B cell (primary cell): ENCODE measurements at regions not wholly inside any gene's neighbourhood (a gene's known extent, or its start where the extent isn't known, plus 50 kb on each side); places are given as distances from the start of the nearest gene placed in this dataset.

Experiments
- ATAC-seq: fragments of 200-7000 bp; cut with Tn5 transposase; one replicate; pipeline ENCODE4 v1.10.0; 2021; ENCODE audit warnings: low read depth, mild to moderate bottlenecking, moderate number of reproducible peaks, moderate library complexity
- CTCF ChIA-PET: fragments of 350-600 bp; sonication (Branson Sonifier 250); formaldehyde crosslinking; loops from one replicate; lab custom pipeline; 2021; ENCODE audit warnings: antibody characterized with exemption, inconsistent platforms; lab: Charles Lee
- POLR2A ChIA-PET: fragments of 350-600 bp; sonication (Branson Sonifier 250); formaldehyde crosslinking; loops from one replicate; lab custom pipeline; 2021; ENCODE audit warnings: antibody characterized with exemption; lab: Charles Lee
- DNase-seq: peaks from one replicate; pipeline ENCODE4 v3.0.0; 2013
- H2AFZ ChIP-seq: 2 replicates; pipeline ENCODE4 v1.6.1; 2012; ENCODE audit warnings: mild to moderate bottlenecking, low read depth, low read length; ENCODE audit not compliant: insufficient read depth, poor library complexity, severe bottlenecking
- H3K27ac ChIP-seq, 2 donors: 1 replicate in 1 of 2; 2 replicates in 1 of 2; pipeline ENCODE4 v1.5.1; 2012 to 2013; ENCODE audit warnings: low read length in 2 of 2, mild to moderate bottlenecking in 2 of 2, moderate library complexity in 1 of 2
- H3K27me3 ChIP-seq, 4 experiments: fragments of 200-600 bp in 1 of 4; sonication (generic) in 1 of 4; replicated peaks in 1 of 4; 1 replicate in 2 of 4; 2 replicates in 2 of 4; pipeline versions ENCODE4 v1.6.1 to v1.7.0; 2013 to 2016; ENCODE audit warnings: low read length in 3 of 4, mild to moderate bottlenecking in 2 of 4, mixed read lengths in 1 of 4, moderate library complexity in 1 of 4; ENCODE audit not compliant: insufficient read depth in 4 of 4, control insufficient read depth in 3 of 4; ENCODE audit errors: control extremely low read depth in 1 of 4
- H3K36me3 ChIP-seq, 2 experiments: replicated peaks in 1 of 2; 1 replicate in 1 of 2; 2 replicates in 1 of 2; pipeline versions ENCODE4 v1.6.1 to v1.7.1; 2013; ENCODE audit warnings: low read length in 1 of 2; ENCODE audit not compliant: insufficient read depth in 2 of 2, control insufficient read depth in 1 of 2; ENCODE audit errors: control extremely low read depth in 1 of 2, extremely low read depth in 1 of 2
- H3K4me1 ChIP-seq, 2 donors: fragments of 200-600 bp in 1 of 2; sonication (generic) in 1 of 2; 1 replicate in 1 of 2; 2 replicates in 1 of 2; pipeline versions ENCODE4 v1.5.1 to v1.6.1; 2013 to 2017; ENCODE audit warnings: low read length in 2 of 2; ENCODE audit not compliant: control insufficient read depth in 2 of 2, insufficient read depth in 2 of 2
- H3K4me2 ChIP-seq: replicated peaks from 2 replicates; pipeline ENCODE3; 2012; ENCODE audit warnings: mild to moderate bottlenecking, low read depth, low read length; ENCODE audit not compliant: poor library complexity, severe bottlenecking
- H3K4me3 ChIP-seq, 5 experiments: fragments of 200-600 bp in 1 of 5; sonication (generic) in 1 of 5; 1 replicate in 3 of 5; 2 replicates in 2 of 5; pipeline versions ENCODE4 v1.5.1 to v1.7.0; 2011 to 2016; ENCODE audit warnings: low read length in 4 of 5, mild to moderate bottlenecking in 4 of 5, low read depth in 2 of 5, control low read depth in 1 of 5, moderate library complexity in 1 of 5; ENCODE audit not compliant: insufficient read depth in 1 of 5; ENCODE audit errors: control extremely low read depth in 1 of 5, extremely low read depth in 1 of 5
- H3K79me2 ChIP-seq: fragments of 200-600 bp; sonication (generic); one replicate; pipeline ENCODE4 v1.6.0; 2016; ENCODE audit warnings: low read length; ENCODE audit not compliant: control insufficient read depth, insufficient read depth
- H3K9ac ChIP-seq: fragments of 200-600 bp; sonication (generic); 2 replicates; pipeline ENCODE4 v1.6.1; 2017; ENCODE audit warnings: mild to moderate bottlenecking, low read length, moderate library complexity
- H3K9me3 ChIP-seq, 3 donors: one replicate each; pipeline versions ENCODE4 v1.6.1 to v1.7.1; 2013; ENCODE audit warnings: low read length in 2 of 3; ENCODE audit not compliant: control insufficient read depth in 2 of 3, insufficient read depth in 1 of 3; ENCODE audit errors: control extremely low read depth in 1 of 3
- H4K20me1 ChIP-seq: 2 replicates; pipeline ENCODE4 v1.6.0; 2012; ENCODE audit warnings: mild to moderate bottlenecking, low read length; ENCODE audit not compliant: insufficient read depth, control insufficient read depth, poor library complexity, severe bottlenecking
- H3K27ac Mint-ChIP-seq: one replicate; pipeline ENCODE4 v1.8.0; 2021; ENCODE audit warnings: mixed read lengths
- H3K27me3 Mint-ChIP-seq: one replicate; pipeline ENCODE4 v1.8.0; 2021; ENCODE audit warnings: mixed read lengths
- H3K4me1 Mint-ChIP-seq: one replicate; pipeline ENCODE4 v1.8.0; 2021; ENCODE audit warnings: mixed read lengths
- H3K4me3 Mint-ChIP-seq: one replicate; pipeline ENCODE4 v1.8.0; 2021; ENCODE audit warnings: mixed read lengths
- H3K9me3 Mint-ChIP-seq: one replicate; pipeline ENCODE4 v1.8.0; 2022; ENCODE audit warnings: mixed read lengths; ENCODE audit not compliant: insufficient read depth
- CTCF ChIP-seq: fragments of 200-600 bp; IDR thresholded peaks from one replicate; pipeline ENCODE4 v1.8.0; 2022; ENCODE audit warnings: antibody characterized with exemption, mild to moderate bottlenecking
- EZH2 ChIP-seq: IDR thresholded peaks from 2 replicates; pipeline ENCODE4 v1.6.1; 2012; ENCODE audit warnings: borderline replicate concordance, low read depth, mild to moderate bottlenecking, moderate library complexity, low read length; ENCODE audit not compliant: insufficient read depth, poor library complexity, severe bottlenecking
- WGBS: methylation state at CpG from one replicate; pipeline ENCODE4 v1.1.5; 2013; ENCODE audit warnings: missing lambda C conversion rate; ENCODE audit not compliant: insufficient coverage; 5-methylcytosine and 5-hydroxymethylcytosine counted together
- intact Hi-C: fragments of 100-400 bp; cut with micrococcal nuclease; formaldehyde crosslinking; loops from one replicate; pipeline ENCODE4 v1.10.0; 2022

GRCh38 chr21:38663282-38663681 lies 142.4 kb upstream of the ETS2 start:
- POLR2A ChIA-PET: no interaction called here
- H3K27ac ChIP-seq: no peak overlapping the region
- CTCF ChIA-PET: no interaction called here
- DNase-seq (no peak), ATAC-seq (no peak)
- peaks cover 0 to 22% (median 13%) of the 10 kb centered on the region in 4 experiments for H3K27me3 ChIP-seq
- no peak overlapping the region for H3K9ac ChIP-seq
- TF ChIP-seq CTCF (no peak), EZH2 (no peak)
- Mint-ChIP-seq H3K9me3 (no peaks in the 10 kb centered on the region), H3K4me1 (peaks cover 16% of the 10 kb centered on the region), H3K4me3 (no peak overlapping the region), H3K27me3 (peaks cover 29% of the 10 kb centered on the region), H3K27ac (no peak overlapping the region)
- no peak overlapping the region for H3K4me2 ChIP-seq
- H4K20me1 ChIP-seq: no peaks in the 10 kb centered on the region
- intact Hi-C loops: no loop called here
- no peak overlapping the region for H3K4me3 ChIP-seq
- no peaks in the 10 kb centered on the region for H3K79me2 ChIP-seq
- peaks cover 0 to 5% (median 0%) of the 10 kb centered on the region in 3 donors for H3K9me3 ChIP-seq
- H3K4me1 ChIP-seq: peaks cover 13 to 16% of the 10 kb centered on the region in 2 donors
- H2AFZ ChIP-seq: no peak overlapping the region
- H3K36me3 ChIP-seq: no peaks in the 10 kb centered on the region
- no CpG with 5 or more reads among the region's 5 CpGs for WGBS

DNA sequence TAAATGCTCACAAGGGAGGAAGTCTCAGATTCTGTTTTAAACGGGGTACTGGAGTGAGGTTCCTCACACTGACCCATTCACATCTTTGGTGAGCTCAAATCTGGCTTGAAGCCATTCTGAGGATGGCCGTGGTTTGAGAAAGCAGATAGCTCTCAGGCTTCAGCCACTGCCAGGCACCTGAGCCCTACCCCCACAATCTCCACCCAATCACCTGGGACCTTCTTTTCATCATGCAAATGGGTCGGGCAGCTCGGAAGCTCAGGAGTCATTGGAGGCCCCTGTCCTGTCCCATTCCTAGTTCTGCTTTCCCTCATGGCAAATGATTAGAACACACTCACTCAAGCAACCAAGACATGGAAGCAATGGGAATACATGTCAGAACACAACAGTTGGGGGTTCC lies 141.4 kb upstream of the ETS2 start:
- CTCF ChIA-PET: no interaction called here
- POLR2A ChIA-PET: no interaction called here
- Mint-ChIP-seq H3K4me1 (peaks cover 16% of the 10 kb centered on the region), H3K9me3 (no peaks in the 10 kb centered on the region), H3K27ac (no peak overlapping the region), H3K4me3 (no peak overlapping the region), H3K27me3 (peaks cover 27% of the 10 kb centered on the region)
- Histone ChIP-seq H4K20me1 (no peaks in the 10 kb centered on the region), H3K36me3 (no peaks in the 10 kb centered on the region), H3K27ac (no peak overlapping the region), H3K9me3 (peaks cover 0 to 5% (median 0%) of the 10 kb centered on the region in 3 donors), H2AFZ (no peak overlapping the region), H3K4me1 (peaks cover 13 to 16% of the 10 kb centered on the region in 2 donors), H3K27me3 (peaks cover 0 to 18% (median 9%) of the 10 kb centered on the region in 4 experiments), H3K4me3 (no peak overlapping the region), H3K79me2 (no peaks in the 10 kb centered on the region), H3K4me2 (no peak overlapping the region), H3K9ac (no peak overlapping the region)
- ATAC-seq: no peak
- intact Hi-C loops: no loop called here
- 100% methylated on average over 3 of the region's 4 CpGs for WGBS
- TF ChIP-seq EZH2: no peak
- TF ChIP-seq CTCF: no peak
- no peak for DNase-seq
